Forelimb muscle (tissue), 1 donor: ENCODE measurements at regions not wholly inside any gene's neighbourhood (a gene's known extent, or its start where the extent isn't known, plus 50 kb on each side); places are given as distances from the start of the nearest gene placed in this dataset.

Source experiments
- DNase-seq: peaks from one replicate; pipeline ENCODE4 v3.0.0-alpha.2; 2013; ENCODE audit warnings: low read depth

DNA sequence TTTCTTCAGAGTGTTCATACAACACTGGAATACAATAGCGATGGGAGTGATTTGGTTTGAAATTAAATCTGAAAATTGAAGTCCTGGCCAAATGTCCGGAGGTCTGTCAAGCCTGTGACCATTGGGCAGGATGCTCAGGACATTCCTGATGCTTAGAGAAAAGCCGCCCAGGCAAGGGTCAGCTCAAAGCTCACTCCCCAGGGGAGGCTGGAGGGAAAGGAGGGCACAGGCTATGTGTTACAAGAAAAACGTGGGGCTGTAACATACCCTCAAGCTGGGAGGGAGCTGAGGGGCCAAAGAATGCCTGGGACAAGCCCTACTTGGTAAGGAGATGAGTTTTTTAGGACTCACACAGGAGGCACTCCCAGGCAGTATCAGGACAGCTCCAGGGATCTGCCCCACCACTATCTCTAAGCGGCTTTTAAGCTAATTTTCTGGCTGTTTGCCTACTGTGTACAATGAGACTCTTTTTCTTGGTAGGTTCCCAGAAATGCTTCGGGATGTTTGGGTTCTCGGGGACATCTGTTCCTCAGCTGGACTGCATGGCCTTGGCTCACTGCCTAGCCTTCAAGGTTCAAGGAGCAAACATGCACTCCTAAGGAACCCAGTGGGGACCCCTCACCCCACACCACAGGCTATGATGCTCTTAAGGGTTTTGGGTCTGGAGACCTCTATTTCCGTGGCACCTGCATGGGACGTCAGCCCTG is 500.1 kb downstream of the BRD1 start:
- DNase-seq: no peak

DNA sequence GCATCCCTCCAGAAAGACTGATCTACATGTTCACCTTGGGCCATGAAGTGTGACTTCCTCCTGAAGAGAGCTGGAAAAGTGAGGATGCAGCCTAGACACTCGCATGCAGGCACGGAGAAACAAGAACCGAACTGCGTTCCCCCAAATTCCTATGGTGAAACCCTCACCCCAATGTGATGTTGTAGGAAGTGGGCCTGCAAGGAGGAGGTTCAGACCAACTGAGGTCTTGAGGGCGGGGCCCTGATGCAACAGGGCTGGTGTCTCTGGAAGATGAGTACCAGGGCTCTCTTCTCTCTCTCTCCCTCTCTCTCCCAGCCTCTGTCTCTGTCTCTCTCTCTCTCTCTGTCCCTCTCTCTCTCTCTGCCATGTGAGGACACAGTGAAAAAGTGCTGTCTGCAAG is 501.1 kb downstream of the BRD1 start:
- no peak for DNase-seq

DNA sequence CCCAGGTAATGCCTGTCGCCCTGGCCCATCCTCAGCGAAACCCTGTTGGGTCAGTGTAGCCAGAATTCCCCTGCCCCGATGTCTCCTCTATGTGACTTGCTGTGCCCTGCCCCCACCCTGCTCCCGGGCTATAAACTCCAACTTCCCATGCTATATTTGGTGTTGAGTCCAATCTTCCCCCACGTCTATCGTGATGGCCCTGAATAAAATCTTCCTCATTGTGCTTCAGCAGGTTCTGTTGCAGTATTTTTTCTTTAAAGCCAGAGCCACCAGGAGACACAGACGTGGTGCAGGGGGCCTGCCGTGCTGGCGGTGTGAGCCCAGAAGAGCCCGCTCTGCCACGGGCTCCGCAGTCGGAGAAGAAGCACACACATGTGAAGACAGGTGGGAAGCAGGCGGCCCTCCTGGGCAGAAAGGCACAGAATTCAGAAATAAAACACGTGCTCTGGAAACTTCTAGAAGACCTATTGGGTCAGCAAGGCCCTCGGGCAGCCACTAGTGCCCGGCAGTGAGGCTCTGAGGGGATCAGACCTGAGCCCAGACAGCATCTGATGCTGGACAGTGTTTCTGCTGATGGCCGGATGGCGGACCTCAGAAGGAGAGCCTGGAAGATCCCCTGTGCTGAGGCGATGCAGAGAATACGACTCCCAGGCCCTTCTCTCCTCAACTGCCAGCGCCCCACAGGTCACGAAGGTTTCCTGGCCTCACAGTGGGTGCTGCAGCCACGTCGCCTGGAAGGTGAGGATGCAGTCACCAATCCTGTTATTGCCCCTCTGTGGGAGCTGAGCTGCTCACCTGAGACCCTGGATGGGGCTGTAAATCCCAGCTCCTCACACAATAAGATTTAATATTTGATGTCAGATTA is 501.9 kb downstream of the BRD1 start:
- no peak for DNase-seq

DNA sequence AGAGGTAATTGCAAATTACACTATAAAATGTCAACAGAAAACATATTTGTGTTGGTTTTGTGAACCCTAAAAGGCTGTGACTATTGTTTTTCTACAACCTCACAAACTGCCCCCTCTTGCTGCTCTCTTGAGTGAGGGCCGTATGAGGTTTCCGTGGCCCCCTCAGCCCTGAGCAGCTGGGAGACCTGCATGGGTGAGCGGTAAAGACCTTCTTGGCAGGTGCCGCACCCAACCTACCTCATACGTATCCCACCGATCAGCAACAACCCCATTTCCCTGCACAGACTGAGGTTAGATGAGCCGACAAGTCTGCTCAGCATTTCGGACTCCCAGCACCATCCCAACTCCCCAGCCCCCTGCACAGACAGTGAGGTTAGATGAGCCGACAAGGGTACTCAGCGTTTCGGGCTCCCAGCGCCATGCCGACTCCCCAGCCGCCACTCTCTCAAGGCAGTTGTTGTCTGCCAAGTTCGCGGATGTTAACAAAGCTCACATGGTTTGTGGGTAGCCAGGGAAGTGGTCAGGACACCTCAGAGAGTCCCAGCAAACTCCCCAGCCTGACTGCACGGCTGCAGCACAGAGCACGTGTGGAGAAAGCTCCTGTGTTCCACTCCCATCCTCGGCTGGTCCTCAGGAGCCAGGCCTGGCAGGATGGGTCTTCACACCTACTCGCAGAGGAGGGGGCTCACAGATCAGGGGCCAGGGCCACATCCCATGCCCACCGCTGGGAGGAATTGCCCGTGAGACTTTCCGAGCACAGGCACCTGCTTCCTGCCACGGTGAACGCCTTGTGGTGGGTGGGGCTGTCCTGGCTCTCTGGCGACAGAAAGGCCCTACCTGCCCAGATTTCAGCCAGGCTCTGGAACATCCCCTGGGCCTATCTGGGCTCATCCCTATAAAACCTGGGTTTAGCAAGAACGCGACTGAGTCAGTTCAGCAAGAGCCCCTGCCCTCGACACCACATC is 502.9 kb downstream of the BRD1 start:
- no peak for DNase-seq

DNA sequence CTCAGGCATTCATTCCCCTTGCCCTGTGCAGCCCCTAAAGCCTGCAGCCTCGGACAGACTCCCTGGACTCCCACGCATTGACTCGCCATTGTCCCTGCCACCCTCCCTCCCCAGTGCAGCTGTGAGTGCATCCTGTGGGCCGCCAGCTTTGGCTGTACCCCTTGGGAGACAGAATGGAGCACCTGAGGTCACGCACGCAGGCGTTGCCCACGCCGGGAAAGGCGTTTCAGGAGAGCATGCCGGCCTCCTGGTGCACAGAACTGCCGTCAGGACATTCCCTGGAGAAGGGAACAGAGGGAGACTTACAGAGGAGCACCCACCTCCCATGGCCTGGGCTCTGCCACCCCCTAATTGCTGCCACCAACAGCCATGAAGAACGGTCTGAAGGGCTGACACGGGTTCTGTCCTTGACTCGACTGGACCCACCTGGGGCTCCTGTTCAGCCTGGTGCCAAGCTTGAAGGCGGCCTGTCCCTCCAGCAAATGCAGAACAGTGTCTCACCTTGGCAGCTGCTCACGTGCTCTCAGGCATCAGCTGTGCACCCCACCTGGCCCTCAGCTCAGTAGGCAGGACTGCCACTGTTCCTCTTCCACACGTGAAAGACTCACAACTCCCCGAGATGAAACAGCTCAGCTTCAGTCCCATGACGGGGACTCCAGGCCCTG is 503.8 kb downstream of the BRD1 start:
- DNase-seq: no peak

DNA sequence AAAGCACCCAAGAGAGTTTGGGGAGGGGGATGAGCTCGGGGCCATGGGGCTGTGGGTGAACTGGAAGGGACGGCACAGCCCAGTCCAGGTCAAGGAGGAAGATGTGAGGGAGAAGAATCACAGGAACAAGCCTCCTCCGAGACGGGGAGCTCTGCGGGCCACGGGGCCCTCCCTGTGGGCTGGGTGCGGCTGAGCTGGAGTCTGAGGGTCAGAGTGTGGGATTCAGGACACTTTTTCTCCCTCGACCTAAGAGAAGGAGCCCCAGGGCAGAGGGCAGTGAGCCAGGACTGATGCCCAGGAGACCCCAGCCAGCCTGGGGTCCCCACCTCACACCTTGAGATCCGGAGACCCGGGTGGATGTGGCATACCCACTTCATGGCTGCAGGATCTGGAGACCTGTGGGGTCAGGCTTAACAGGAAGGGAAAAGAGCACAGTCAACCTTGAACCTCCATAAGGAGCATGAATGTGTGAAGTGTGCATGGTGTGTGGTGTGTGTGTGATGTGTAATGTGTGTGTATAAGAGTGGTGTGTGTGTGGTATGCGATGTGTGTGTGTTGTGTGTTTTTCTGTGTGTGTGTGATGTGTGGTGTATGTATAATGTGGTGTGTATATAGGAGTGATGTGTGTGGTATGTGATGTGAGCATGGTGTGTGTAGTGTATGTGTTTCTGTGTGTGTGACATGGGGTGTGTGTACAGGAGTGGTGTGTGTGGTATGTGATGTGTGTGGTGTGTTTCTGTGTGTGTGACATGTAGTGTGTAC is 504.6 kb downstream of the BRD1 start:
- no peak for DNase-seq

DNA sequence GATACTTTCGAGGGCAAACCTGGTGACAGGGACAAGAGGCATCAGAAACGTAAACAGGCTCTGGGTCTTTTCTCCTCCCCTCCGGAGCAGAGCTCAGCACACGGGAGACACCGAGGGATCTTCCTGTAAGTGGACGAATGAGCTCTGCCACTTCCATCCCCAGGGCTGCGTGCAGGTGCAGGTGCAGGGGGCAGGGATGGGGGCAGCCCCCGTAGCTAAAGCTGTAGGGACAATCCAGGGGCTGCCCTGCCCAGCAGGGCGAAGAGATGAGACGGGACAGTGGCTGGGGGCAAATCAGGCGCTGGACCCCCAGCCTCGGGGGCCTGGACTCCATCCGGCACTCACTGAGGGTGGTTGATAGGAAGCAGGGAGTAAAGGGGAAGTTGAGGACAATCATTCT is 505.4 kb downstream of the BRD1 start:
- DNase-seq: no peak

DNA sequence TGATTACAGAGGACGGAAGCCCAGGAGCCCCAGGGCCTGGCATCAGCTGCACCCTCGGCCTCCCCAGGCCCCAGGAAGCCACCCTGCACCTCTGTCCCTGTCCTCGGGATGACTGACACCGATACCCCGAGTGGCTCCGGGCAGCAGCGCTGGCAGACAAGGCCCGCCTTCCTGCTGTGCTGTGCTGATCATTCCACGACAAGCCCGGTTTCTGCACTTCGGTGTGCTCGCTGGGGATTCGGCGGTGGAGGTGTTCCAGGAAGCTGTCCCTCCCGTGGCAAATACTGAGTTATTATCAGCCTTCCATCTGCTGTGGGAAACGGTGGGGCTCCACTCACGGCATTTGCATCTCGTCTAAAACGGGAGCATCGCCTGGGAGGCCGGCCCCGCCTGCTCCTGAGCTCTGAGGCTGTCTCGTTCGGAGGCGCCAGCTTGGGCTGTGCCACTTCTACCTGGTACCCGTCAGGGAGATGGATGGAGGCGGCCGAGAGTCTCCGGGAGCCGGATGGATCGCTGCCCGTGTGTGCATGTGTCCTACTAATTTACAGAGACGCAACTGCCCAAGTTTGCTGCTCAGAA is 506.1 kb downstream of the BRD1 start:
- no peak for DNase-seq

DNA sequence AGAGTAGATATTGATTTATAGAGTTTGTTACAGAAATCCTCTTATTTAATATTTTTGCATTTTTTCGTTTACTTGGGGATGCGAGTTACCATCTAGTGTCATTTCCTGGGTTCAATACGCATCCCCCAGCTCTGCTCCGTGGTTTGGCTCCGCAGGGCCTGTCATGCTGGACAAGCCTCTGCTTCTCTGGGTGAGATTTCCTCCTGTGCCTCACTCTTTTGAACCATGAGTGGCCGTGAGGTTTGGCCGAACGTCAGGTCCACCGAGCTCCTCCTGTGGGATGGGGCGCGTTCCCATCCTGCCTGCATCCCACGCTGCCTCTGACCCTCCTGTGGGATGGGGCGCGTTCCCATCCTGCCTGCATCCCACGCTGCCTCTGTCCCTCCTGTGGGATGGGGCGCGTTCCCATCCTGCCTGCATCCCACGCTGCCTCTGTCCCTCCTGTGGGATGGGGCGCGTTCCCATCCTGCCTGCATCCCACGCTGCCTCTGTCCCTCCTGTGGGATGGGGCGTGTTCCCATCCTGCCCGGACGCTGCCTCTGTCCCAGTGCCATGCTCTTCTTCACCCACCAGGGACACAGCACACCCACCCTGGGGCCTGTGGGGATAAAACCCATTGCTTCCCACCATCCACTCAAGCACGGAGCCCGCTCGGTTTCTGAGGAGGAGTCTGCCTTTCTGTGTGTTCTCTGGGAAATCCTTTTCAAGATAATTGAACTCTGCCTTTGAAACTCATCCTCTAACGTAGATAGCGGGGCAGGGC is 506.8 kb downstream of the BRD1 start:
- no peak for DNase-seq

DNA sequence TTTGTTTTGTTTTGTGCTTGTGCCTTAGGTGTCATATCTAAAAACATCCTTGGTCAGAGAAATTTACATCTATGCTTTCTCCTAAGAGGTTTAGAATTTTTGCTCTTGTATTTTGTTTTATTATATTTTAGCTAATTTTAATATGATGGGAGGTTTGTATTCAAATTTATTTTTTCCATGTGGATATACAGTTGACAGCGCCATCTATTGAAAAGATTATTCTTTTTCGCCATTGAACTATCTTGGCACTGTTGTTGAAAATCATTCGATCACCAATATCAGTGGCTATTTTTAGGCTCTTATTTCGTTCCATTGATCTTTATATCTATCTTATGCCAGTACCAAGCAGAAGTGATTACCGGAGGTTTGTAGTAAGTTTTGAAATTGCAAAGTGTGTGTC is 510.3 kb downstream of the BRD1 start:
- DNase-seq: no peak

DNA sequence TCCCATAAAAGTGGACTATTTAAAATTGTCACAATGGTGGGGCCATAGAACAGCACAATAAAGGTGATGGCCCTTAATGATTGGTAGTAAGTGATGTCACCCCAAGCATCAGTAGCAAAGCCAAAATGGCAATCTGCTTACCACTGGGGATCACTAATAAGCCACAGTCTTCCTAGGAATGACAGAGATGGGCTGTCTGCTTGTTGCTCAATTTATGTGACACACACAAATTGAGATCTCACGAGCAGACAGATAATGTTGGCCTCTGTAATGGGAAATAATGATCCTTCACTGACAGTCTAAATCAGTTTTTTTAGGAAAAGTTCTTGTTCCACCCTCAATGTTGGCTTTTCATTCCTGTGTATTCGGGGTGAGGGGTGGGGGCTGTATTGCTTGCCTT is 515.1 kb downstream of the BRD1 start:
- DNase-seq: no peak

DNA sequence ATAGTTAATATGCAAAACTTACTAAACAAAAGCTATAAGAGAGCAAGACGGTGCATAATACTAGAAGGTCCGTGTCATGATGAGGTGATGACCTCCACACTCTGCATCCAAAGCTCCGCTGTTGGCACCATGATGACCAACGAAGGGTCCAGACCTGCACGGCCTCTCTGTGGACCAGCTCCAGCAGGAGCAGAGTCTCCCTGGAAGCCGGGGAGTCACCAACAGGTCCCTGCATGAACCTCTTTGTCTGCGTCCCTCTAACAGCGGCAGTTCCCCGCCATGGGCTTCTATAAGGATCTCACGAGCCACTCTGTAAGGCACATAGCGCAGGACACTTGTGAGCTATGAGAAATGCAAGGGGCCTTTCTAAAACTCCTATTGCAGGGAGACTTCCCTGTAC is 517.3 kb downstream of the BRD1 start:
- no peak for DNase-seq

DNA sequence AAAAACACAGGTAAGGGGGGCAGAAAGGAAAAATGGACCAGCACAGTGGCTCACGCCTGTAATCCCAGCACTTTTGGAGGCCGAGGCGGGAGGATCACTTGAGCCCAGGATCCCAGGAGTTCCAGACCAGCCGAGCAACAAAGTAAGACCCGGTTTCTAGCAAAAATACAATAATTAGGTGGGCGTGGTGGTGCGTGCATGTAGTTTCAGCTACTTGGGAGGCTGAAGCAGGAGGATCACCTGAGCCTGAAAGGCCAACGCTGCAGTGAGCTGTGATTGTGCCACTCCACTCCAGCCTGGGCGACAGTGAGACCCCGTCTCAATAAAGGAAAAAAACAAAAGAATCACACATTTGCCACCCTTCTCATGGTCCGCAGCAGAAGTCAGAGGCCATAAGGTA is 519.4 kb downstream of the BRD1 start:
- DNase-seq: no peak

DNA sequence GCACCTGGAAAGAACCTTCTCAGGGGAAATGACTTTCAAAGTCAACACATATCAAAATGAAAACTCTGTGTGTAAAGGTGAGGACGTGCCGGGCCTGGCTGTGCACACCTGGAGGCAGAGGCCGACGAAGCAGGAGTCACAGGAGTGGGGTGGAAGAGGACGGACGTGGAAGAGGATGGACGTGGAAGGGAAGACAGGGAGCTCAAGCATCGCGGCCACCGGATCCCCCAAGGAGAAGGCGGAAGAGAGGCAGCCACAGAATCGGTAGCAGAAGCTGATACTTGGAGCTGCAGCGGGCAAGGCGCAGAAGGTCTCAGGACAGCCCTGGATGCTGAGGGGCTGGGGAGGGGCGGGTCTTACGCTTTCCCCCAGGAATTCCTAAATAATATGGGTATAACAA is 519.8 kb downstream of the BRD1 start:
- DNase-seq: no peak

DNA sequence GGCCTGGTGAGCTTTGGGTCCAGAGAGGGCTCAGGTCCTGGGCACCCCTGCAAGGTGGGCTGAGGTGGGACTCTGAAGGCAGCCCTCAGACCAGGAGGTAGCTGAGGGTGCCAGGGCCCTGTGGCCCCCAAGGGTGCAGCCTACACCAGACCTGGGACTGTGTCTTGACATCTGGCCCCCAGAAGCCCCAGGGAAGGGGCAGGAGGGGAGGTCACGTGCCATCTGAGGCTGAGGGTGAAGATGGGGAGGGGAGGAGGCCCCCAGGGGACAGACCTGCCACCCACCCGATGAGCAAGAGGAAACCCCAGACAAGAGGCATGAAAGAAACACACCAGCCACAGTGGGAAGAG is 520.2 kb downstream of the BRD1 start:
- DNase-seq: no peak

DNA sequence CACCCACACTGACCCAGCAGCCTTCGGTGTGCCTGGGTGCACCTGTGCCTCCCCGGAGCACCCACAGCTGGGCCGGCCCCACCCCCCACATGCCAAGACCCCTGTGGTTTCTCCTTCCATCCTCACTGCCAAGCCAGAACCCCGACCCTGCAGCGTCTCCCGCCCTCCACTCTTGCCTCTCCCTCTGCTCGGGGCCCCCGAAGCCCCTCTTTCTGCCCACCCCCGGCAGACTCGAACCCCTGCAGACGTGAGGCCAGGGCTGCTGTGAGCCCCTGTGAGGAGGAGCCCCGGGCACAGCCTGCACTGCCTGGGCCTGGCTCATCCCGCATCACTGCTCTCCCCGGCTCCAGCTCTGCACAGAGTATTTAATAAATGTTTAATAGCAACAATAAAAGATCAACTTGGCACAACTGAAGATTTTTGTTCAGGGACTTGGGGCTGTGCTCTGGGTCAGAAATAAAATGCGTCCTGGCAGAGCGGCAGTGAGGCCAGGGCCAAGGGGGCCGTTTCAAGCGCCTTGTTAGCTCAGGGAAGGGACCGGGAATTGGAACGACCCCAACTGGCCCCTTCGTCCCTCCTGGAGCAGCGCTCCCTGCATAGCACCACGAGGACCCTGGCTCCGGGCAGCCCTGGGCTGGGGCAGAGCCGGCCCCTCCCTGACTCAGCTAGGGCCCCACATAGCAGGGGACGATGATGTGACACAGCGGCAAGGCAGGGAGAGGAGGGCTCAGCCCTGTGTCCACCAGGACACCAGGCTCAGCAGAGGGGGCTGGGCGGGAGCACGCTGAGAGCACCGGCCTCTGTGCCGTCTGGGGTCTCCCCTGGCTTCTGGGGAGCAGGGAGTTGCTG is 520.8 kb downstream of the BRD1 start:
- no peak for DNase-seq

DNA sequence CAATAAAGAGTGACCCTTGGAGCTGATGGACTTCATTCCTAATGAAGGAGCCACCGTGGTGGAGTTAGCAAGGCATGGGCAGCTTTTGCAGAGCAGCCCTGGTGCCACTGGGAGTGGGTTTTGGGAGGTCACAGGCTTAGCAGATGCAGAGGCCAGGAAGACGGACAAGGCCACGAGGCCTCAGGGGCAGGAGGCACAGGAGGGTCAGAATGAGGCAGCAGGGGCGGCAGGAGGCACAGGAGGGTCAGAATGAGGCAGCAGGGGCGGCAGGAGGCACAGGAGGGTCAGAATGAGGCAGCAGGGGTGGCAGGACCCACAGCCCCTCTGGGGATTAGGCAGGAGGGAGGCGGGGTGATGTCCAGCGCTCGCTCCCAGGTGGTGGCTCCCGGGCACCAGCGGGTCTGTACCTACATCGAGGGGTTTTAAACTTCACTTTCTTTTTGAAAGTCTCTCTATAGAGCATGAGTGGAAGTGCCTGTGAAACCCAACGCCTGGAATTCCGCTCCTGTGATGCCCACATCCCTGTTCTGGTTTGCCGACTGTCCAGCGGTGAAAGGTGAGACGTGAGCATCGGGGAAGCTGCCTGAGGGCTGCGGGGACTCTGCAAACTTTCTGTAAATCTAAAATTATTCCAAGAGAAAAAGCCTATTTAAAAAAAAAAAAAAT is 521.6 kb downstream of the BRD1 start:
- DNase-seq: no peak

DNA sequence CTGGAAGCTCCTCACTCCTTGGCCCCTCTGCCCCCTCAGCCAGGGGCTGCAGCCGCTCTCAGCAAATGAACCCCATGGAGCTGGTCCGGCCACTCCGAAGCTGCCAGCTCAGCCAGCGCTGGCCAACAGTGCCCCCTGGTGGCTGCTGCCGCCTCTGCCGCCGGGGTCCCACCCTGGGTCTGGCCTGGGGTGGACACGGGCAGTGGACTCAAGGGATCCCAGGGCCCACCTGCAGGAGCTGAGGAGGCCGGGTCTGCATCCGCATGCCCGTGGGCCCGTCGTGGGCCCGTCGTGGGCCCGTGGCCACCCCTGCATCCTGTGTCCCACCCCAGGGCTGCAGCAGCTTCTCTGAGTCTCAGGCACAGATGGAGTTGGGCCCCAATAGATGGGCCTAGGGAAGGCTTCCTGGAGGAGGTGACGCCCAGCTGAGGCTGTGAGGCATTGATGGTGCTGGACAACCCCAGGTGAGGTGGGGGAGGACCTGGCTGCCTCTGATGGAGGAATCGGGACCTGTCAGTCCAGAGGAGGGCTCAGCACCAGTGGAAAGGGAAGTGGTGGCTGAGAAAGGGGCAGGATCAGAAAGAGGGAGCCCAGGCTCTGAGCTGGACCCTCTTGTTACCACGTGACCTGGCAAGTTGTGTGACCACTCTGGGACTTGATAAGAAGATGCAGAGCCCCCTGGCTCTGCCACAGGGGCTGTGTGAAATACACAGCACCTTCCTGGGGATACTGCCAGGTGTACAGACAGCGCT is 522.3 kb downstream of the BRD1 start:
- DNase-seq: peak; percentile 5
